ENCODE measurements at regions not wholly inside any gene's neighbourhood (a gene's known extent, or its start where the extent isn't known, plus 50 kb on each side); places are given as distances from the start of the nearest gene placed in this dataset.

DNA sequence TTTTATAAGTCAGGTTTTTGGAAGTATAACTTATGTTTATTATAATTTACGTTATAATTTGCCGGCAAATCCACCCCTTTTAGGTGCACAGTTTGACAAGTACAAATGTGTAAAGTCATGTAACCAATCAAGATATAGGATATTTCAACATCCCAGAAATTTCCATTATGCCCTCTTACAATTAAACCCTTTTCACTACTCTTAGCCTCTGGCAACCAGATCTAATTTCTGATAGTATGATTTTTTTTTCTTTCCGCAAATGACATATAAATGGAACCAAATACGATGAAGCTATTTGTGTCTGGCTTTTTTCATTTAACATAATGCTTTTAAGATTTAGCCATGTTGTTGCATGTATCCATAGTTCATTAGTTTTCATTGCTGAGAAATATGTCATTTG, 69.5 kb upstream of the HTATIP2 start (continued):
- TF ChIP-seq, protein P1, sequence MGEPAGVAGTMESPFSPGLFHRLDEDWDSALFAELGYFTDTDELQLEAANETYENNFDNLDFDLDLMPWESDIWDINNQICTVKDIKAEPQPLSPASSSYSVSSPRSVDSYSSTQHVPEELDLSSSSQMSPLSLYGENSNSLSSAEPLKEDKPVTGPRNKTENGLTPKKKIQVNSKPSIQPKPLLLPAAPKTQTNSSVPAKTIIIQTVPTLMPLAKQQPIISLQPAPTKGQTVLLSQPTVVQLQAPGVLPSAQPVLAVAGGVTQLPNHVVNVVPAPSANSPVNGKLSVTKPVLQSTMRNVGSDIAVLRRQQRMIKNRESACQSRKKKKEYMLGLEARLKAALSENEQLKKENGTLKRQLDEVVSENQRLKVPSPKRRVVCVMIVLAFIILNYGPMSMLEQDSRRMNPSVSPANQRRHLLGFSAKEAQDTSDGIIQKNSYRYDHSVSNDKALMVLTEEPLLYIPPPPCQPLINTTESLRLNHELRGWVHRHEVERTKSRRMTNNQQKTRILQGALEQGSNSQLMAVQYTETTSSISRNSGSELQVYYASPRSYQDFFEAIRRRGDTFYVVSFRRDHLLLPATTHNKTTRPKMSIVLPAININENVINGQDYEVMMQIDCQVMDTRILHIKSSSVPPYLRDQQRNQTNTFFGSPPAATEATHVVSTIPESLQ (CRISPR knock-in tag; IDR thresholded peaks at IDR 0.05), result no peak
- TF ChIP-seq SMAD3 (CRISPR knock-in tag; IDR thresholded peaks at IDR 0.05; ENCODE audit: borderline replicate concordance) (no peak), GTF2I (CRISPR knock-in tag; conservative IDR thresholded peaks at IDR 0.05) (no peak), SMAD4 (CRISPR knock-in tag; IDR thresholded peaks at IDR 0.05) (no peak), CBFB (CRISPR knock-in tag; IDR thresholded peaks at IDR 0.05; ENCODE audit: low read depth) (no peak), RELA (CRISPR knock-in tag; IDR thresholded peaks at IDR 0.05; ENCODE audit: borderline replicate concordance) (no peak)
- TF ChIP-seq, protein P2, sequence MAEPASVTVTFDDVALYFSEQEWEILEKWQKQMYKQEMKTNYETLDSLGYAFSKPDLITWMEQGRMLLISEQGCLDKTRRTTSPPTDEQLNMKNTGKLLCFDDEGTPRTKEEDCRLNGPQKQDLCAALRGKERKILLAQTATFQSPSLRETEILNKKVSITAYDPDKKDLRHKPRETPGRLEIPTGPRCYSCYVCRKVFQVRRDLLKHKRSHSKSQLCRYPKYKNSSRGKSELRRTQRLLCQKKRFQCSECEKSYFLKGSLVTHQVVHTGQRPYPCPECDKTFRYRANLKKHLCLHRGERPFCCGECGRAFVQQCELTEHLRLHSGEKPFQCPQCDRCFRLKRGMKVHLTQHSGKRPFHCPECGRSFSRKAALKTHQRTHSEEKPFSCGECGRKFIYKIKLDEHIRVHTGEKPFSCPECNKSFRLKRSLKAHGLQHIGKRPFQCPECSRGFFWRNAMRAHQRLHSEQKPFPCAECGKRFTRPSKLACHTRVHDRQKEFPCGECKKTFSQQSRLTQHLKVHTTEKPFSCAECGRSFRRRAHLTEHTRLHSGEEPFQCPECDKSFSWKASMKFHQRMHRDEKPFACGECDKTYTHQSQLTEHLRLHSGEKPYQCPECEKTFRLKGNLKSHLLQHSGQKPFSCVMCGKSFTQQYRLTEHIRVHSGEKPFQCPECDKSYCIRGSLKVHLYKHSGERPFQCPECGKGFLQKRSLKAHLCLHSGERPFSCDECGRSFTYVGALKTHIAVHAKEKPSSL (CRISPR knock-in tag; conservative IDR thresholded peaks at IDR 0.05), result no peak
- TF ChIP-seq, protein P3, sequence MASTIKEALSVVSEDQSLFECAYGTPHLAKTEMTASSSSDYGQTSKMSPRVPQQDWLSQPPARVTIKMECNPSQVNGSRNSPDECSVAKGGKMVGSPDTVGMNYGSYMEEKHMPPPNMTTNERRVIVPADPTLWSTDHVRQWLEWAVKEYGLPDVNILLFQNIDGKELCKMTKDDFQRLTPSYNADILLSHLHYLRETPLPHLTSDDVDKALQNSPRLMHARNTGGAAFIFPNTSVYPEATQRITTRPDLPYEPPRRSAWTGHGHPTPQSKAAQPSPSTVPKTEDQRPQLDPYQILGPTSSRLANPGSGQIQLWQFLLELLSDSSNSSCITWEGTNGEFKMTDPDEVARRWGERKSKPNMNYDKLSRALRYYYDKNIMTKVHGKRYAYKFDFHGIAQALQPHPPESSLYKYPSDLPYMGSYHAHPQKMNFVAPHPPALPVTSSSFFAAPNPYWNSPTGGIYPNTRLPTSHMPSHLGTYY (CRISPR knock-in tag; IDR thresholded peaks at IDR 0.05), result no peak
- TF ChIP-seq, protein P4, sequence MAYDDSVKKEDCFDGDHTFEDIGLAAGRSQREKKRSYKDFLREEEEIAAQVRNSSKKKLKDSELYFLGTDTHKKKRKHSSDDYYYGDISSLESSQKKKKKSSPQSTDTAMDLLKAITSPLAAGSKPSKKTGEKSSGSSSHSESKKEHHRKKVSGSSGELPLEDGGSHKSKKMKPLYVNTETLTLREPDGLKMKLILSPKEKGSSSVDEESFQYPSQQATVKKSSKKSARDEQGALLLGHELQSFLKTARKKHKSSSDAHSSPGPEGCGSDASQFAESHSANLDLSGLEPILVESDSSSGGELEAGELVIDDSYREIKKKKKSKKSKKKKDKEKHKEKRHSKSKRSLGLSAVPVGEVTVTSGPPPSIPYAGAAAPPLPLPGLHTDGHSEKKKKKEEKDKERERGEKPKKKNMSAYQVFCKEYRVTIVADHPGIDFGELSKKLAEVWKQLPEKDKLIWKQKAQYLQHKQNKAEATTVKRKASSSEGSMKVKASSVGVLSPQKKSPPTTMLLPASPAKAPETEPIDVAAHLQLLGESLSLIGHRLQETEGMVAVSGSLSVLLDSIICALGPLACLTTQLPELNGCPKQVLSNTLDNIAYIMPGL (CRISPR knock-in tag; IDR thresholded peaks at IDR 0.05), result no peak
- TF ChIP-seq, protein P5, sequence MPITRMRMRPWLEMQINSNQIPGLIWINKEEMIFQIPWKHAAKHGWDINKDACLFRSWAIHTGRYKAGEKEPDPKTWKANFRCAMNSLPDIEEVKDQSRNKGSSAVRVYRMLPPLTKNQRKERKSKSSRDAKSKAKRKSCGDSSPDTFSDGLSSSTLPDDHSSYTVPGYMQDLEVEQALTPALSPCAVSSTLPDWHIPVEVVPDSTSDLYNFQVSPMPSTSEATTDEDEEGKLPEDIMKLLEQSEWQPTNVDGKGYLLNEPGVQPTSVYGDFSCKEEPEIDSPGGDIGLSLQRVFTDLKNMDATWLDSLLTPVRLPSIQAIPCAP (CRISPR knock-in tag; IDR thresholded peaks at IDR 0.05), result no peak
- TF ChIP-seq, protein P6, sequence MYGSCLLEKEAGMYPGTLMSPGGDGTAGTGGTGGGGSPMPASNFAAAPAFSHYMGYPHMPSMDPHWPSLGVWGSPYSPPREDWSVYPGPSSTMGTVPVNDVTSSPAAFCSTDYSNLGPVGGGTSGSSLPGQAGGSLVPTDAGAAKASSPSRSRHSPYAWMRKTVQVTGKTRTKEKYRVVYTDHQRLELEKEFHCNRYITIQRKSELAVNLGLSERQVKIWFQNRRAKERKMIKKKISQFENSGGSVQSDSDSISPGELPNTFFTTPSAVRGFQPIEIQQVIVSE (CRISPR knock-in tag; IDR thresholded peaks at IDR 0.05; ENCODE audit: borderline replicate concordance), result no peak

DNA sequence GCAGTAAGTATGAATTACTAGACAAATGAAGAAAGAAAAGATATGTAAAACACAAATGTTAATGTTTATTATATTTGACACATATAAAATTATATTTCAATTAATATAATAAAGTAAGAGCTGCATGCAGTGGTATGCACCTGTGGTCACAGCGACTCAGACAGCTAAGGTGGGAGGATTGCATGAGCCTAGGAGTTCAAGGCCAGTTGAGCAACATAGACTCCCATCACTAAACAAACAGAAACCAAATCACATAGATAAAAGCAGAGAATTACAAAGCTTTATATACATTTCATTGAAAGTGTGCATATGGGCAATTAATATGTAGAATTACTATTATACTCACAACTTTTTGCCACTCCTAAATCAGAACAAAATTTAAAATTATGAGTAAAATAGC, 70.0 kb upstream of the HTATIP2 start:
- Mint-ChIP-seq H3K27me3 (ENCODE audit: low read depth) (no peaks in the 10 kb centered on the region), H3K36me3 (no peaks in the 10 kb centered on the region), H3K9me3 (no peaks in the 10 kb centered on the region), H3K27ac (no peak overlapping the region), H3K4me1 (no peaks in the 10 kb centered on the region), H3K4me3 (no peak overlapping the region)
- CTCF ChIA-PET, result no interaction called here
- no peak for DNase-seq (ENCODE audit: low spot score)
- POLR2A ChIA-PET, result no interaction called here
- ATAC-seq, result no peak
- TF ChIP-seq, protein P7, sequence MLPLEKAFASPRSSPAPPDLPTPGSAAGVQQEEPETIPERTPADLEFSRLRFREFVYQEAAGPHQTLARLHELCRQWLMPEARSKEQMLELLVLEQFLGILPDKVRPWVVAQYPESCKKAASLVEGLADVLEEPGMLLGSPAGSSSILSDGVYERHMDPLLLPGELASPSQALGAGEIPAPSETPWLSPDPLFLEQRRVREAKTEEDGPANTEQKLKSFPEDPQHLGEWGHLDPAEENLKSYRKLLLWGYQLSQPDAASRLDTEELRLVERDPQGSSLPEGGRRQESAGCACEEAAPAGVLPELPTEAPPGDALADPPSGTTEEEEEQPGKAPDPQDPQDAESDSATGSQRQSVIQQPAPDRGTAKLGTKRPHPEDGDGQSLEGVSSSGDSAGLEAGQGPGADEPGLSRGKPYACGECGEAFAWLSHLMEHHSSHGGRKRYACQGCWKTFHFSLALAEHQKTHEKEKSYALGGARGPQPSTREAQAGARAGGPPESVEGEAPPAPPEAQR (CRISPR knock-in tag; IDR thresholded peaks at IDR 0.05), result no peak
- no peak for TF ChIP-seq CREB1 (CRISPR knock-in tag; IDR thresholded peaks at IDR 0.05)
- TF ChIP-seq, protein P2 (CRISPR knock-in tag; conservative IDR thresholded peaks at IDR 0.05), result no peak
- no peak for TF ChIP-seq NFATC4 (CRISPR knock-in tag; IDR thresholded peaks at IDR 0.05)
- TF ChIP-seq, protein P8, sequence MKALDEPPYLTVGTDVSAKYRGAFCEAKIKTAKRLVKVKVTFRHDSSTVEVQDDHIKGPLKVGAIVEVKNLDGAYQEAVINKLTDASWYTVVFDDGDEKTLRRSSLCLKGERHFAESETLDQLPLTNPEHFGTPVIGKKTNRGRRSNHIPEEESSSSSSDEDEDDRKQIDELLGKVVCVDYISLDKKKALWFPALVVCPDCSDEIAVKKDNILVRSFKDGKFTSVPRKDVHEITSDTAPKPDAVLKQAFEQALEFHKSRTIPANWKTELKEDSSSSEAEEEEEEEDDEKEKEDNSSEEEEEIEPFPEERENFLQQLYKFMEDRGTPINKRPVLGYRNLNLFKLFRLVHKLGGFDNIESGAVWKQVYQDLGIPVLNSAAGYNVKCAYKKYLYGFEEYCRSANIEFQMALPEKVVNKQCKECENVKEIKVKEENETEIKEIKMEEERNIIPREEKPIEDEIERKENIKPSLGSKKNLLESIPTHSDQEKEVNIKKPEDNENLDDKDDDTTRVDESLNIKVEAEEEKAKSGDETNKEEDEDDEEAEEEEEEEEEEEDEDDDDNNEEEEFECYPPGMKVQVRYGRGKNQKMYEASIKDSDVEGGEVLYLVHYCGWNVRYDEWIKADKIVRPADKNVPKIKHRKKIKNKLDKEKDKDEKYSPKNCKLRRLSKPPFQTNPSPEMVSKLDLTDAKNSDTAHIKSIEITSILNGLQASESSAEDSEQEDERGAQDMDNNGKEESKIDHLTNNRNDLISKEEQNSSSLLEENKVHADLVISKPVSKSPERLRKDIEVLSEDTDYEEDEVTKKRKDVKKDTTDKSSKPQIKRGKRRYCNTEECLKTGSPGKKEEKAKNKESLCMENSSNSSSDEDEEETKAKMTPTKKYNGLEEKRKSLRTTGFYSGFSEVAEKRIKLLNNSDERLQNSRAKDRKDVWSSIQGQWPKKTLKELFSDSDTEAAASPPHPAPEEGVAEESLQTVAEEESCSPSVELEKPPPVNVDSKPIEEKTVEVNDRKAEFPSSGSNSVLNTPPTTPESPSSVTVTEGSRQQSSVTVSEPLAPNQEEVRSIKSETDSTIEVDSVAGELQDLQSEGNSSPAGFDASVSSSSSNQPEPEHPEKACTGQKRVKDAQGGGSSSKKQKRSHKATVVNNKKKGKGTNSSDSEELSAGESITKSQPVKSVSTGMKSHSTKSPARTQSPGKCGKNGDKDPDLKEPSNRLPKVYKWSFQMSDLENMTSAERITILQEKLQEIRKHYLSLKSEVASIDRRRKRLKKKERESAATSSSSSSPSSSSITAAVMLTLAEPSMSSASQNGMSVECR (CRISPR knock-in tag; IDR thresholded peaks at IDR 0.05; ENCODE audit: borderline replicate concordance), result no peak
- TF ChIP-seq GRHL2 (CRISPR knock-in tag; IDR thresholded peaks at IDR 0.05; ENCODE audit: insufficient replicate concordance, severe bottlenecking), result no peak
- TF ChIP-seq NR3C1 (CRISPR knock-in tag; conservative IDR thresholded peaks at IDR 0.05; ENCODE audit: low read depth), result no peak
- no peak for TF ChIP-seq ZNF219 (CRISPR knock-in tag; IDR thresholded peaks at IDR 0.05; ENCODE audit: borderline replicate concordance)
- TF ChIP-seq JAZF1 (CRISPR knock-in tag; IDR thresholded peaks at IDR 0.05), result no peak

Data from WTC11 (cell line).